ENCODE measurements at regions not wholly inside any gene's neighbourhood (a gene's known extent, or its start where the extent isn't known, plus 50 kb on each side); places are given as distances from the start of the nearest gene placed in this dataset.
"Not testable (repeated sequence)": the region's sequence is repeated elsewhere in the genome, so short reads cannot be mapped to it uniquely, and the experiment has no call there.

DNA sequence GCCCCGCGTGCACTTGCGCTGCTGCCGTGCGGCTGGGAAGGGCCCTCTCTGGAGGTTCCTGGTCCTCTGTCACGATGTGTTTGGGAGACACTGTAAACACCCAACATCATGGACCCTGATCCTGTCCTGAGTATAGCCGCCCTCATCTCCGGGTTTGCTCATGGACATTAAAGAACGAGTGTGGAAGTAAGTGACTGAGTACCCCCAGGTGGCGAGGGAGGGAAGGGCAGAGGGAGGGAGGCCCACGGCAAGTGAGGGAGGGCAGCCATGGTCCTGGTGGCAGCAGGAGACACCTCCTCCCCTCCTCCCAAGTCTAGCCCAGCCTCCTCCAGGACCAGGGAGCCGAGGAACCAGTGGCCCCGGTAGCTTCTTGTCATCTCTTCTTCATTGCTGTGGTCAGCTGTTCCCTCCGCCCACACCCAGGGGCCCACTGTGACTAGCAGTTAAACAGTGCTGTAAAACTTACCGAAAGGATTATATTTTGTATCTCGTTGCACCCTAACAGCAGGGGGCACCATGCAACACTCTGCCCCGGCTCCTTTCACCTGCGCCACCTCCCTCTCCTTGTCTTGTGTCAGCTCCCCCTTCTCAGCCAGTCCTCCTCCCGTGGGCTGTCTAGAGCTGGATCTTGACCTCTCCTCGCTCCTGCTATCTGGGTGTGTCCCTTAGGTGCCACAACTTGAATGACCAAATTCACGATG lies 566.5 kb upstream of the B3GAT1 start:
- no peak for DNase-seq (ENCODE audit: low spot score)

DNA sequence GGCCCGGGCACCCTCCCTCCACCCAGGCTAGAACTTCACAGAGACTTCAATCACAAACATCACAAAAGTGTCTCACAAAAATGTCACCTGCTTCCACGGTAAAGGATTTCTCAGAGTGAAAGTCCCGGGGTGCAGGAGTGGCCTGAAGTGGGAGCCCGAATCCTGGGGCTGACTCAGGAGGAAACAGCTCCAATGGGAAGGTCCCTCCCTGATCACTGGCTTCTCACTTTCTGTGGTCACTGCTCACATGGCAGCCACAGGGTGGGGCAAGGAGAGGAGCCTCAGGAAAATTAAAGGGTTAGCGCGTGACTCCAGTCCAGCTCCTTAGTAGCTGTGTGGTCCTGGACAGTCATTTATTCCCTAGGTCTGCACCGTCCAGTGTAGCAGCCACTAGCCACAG lies 564.5 kb upstream of the B3GAT1 start:
- no peak for DNase-seq (ENCODE audit: low spot score)

- no peak for DNase-seq (ENCODE audit: low spot score)
Measured at GRCh38 chr11:134975866-134976376, 563.9 kb upstream of the B3GAT1 start.

GRCh38 chr11:134973801-134974200 lies 561.8 kb upstream of the B3GAT1 start:
- no peak for DNase-seq (ENCODE audit: low spot score)

GRCh38 chr11:134971381-134971780 lies 559.3 kb upstream of the B3GAT1 start:
- no peak for DNase-seq (ENCODE audit: low spot score)

- DNase-seq (ENCODE audit: low spot score) = no peak
Measured at GRCh38 chr11:134967746-134968145, 555.7 kb upstream of the B3GAT1 start.

DNA sequence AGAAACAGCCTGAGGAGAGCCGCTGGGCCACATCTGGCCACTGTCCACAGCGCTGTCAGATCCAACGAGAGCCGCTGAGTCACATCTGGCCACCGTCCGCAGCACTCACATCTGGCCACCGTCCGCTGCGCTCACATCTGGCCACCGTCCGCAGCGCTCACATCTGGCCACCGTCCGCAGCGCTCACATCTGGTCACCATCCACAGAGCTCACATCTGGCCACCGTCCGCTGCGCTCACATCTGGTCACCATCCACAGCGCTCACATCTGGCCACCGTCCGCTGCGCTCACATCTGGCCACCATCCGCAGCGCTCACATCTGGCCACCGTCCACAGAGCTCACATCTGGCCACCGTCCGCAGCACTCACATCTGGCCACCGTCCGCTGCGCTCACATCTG lies 549.3 kb upstream of the B3GAT1 start:
- not testable (repeated sequence) for DNase-seq (ENCODE audit: low spot score)

GRCh38 chr11:134958870-134959269 lies 546.8 kb upstream of the B3GAT1 start:
- DNase-seq (ENCODE audit: low spot score) = no peak

DNA sequence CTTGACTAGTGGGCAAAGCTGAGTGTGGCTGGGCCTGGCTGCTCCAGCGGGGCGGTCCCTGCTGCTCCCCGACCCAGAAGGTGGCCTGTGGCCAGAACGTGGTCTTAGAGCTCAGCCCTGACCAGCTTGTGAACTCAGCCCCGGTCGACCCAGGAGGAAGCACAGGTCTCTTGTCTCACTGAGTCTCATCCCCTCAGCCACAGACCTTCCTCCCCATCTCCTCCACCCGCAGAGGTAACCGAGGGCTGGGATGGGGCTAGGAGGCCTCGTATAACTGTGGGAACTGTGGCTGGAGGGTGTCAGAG lies 546.2 kb upstream of the B3GAT1 start:
- DNase-seq (ENCODE audit: low spot score) = no peak

- DNase-seq (ENCODE audit: low spot score) = no peak
Measured at GRCh38 chr11:134957540-134958335, 545.7 kb upstream of the B3GAT1 start.

DNA sequence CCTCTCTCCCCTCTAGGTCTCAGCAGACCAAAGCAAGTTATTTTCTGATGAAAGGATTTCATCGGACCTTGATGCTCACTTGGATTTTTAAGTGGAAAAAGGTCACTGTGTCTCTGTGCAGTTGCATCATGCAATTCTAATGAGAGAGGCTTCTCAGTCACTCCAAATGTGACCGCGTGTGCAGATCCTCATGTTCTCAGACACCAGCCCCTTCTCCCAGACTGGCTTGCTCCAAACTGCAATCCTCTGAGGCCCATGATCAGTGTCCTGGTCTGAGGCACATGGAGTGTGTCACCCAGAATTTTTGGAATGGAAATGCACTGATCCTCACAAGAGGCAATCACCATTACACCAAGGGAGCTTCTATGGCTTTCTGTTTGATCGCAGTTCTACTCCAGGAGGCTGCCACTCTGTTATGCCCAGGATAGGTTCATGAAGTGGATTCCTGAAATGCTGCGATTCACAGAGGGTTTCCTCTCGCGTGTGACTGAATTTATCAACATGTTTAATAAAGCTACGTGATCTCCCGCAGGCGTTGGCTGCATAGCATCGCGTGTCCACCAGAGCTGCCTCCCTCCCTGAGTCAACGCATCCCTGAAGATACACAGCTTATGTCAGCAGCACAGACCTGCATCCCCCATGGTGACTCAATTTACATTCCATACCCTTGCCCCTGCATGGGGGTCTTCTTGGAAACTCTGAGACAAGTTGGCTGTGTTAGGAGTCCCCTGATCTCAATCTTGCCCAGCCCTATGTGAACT lies 544.6 kb upstream of the B3GAT1 start:
- no peak for DNase-seq (ENCODE audit: low spot score)

- not testable (repeated sequence) for DNase-seq (ENCODE audit: low spot score)
Measured at GRCh38 chr11:134955970-134956369, 543.9 kb upstream of the B3GAT1 start.

DNA sequence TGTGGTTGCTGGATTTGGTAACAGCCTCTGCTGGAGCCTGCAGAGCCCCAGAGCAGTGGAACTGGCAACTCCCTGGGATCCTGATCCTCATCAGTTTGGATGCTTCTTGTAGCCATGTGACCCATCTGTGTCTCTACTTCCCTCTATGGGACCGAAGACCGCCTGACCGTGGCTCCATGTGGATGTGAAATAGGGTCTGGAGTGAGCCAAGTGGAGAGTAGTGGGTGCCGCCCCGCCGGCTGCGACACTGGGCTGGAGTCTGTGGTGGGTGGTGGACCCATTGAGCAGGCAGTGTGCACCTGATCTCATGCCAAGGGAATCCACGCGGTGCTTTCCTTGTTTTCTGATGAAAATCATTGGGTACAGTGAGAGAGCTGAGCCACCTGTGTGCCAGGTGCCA lies 543.2 kb upstream of the B3GAT1 start:
- no peak for DNase-seq (ENCODE audit: low spot score)

- not testable (repeated sequence) for DNase-seq (ENCODE audit: low spot score)
Measured at GRCh38 chr11:134954456-134954855, 542.4 kb upstream of the B3GAT1 start.

DNA sequence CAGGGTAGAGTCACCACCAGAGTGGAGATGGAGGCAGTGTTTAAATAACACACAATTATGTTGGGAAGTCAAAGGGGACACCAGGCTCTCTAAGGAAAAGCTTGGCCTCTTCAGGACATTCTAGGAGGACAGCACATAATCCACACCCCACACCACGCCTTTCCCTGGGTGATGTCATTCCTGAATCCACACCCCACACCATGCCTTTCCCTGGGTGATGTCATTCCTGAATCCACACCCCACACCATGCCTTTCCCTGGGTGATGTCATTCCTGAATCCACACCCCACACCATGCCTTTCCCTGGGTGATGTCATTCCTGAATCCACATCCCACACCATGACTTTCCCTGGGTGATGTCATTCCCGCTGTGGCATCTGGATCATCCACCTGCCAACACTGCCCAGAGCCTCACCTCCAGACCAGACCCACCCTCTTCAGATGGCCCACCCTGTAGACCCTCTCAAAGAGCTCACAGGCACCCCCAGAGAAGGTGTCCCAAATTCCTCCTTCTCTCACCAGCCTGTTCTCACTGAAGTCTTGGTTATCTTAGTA lies 541.5 kb upstream of the B3GAT1 start:
- DNase-seq (ENCODE audit: low spot score) = not testable (repeated sequence)

GRCh38 chr11:134951305-134951700 lies 539.3 kb upstream of the B3GAT1 start:
- DNase-seq (ENCODE audit: low spot score) = no peak

DNA sequence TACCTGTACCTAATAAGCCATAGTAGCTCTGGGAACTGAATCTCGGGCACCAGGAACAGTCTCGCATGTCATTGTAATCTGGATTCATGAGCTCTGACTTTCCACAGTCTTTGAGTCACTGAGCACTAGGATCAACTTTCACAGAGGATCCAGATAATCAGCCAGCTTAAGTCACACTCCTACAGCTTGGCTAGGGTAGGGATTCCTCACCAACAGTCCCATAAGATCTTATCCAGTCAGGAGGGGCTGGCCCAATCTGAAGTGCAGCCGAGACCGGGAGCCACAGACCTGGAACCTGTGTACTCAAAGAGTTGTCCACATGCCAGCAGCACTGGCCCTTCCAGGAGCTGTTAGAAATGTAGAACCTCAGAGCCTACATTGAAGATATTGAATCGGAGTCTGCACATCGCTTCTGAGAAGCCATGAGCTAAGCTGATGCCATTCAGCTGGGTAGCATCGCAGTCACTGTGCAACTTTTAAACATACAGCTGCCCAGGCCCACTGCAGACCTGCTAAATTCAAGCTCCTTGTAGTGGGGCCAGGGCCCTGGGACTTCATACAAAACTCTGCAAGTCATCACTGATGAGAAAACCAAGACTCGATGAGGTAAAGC lies 538.8 kb upstream of the B3GAT1 start:
- DNase-seq (ENCODE audit: low spot score) = no peak

DNA sequence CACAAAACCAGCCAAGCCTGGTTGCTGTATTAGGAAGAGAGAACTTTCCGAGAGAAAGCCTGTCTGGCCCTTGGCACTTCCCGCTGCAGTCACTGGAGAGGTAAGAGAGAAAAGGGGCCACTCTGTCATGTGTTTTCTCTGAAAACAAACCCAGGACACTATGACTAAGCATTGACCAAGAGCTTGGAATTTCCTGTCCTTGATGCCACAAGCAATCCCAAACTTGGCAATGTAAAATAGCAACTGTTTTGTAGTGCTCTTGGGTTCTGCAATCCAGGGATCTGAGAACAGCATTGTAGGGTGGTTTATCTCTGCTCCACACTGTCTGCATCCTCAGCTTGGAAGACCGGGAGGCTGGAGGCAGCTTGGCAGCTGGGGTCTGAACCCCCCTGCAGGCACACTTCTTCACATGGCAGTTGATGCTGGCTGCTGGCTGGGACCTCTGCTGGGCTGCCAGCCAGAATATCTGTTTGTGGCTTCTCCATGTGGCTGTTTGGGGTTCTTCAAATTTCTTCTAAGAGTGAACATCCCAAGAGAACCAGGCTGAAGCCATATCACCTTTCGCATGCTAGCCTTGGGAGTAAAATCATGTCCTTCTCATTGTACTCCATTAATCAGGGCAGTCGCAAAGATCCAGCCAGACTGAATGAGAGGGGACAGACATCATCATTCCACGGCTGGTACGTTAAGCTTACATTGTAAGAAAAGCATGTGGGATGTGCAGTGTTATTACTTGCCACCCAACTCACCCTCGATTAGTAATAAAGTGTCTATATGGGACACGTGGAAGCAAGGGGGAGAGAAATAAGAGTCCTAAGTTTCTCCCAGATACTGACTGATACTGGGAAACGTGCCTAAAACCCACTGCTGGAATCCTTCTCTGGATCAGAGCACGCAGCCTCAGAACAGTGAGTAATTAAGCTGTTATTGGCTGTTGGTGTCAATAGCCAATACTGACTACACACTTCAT lies 537.4 kb upstream of the B3GAT1 start:
- DNase-seq (ENCODE audit: low spot score) = no peak

DNA sequence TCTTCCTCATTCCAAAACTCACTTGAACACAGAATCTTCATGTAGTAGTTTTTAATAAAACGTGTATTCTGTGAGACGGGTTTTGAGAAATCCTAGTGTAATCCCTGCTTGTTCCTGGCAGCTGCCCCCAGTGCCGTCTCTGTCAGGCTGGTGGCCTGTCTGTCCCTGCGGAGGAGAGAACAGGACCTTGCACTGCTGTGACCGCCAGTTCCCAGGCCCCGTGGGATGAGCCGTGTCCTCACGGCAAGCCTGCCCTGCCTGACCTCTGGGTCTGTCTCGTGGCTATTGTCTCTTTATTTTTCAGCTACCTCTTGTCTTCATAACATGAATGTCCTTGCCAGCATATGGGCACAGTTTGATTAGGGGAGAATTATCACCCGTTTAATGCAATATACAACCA lies 535.5 kb upstream of the B3GAT1 start:
- no peak for DNase-seq (ENCODE audit: low spot score)

- DNase-seq (ENCODE audit: low spot score) = no peak
Measured at GRCh38 chr11:134945993-134946392, 534.0 kb upstream of the B3GAT1 start.

DNA sequence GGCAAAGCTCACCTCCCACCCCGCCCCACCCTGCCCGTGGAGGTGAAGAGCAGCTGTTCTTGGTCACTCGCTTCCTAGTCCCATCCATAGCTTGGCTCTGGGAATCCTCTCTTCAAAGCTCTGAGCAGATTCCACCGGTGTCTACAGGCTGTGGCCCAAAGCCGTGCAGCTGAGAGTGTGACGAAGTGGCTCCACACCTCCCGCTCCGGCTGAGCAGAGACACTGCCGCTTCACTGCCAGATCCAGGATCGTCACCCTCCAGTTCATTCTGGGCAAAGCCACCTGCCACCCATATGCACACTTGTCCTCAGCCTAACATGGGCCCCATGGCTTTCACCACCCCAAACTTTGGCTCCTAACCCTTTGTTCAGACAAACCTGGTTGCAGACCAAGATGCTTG lies 532.9 kb upstream of the B3GAT1 start:
- no peak for DNase-seq (ENCODE audit: low spot score)

Data from HuH-7.5 (cell line).